GM12892 (cell line): ENCODE measurements at regions not wholly inside any gene's neighbourhood (a gene's known extent, or its start where the extent isn't known, plus 50 kb on each side); places are given as distances from the start of the nearest gene placed in this dataset.

Experiments
- POLR2A ChIP-seq: IDR thresholded peaks from 2 replicates; pipeline ENCODE4 v1.6.1; 2011; ENCODE audit warnings: low read depth, low read length, control low read depth
- POLR2AphosphoS5 ChIP-seq: IDR thresholded peaks from 2 replicates; pipeline ENCODE4 v1.6.1; 2011; ENCODE audit warnings: low read depth, low read length, control low read depth

DNA sequence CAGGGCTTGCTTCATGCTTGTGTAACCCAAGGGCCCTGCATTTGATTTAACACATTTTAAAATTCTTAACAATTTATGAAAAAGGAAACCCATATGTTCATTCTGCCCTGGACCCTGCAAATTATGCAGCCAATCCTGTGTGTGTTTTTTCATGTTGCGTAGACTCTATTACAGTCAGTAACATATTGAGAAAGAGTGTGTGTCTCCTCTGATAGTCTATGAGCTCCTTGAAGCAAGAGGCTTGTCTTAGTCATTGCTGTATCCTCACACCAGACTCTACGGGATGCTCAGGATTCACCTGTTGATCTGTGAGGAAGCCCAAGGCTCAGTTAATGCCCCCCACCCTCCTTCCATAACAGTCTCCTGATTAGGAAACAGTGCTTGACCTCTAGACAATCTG, 177.3 kb upstream of the DMAC1 start:
- TF ChIP-seq POLR2AphosphoS5, result no peak
- no peak for TF ChIP-seq POLR2A
